ENCODE measurements at regions not wholly inside any gene's neighbourhood (a gene's known extent, or its start where the extent isn't known, plus 50 kb on each side); places are given as distances from the start of the nearest gene placed in this dataset.

DNA sequence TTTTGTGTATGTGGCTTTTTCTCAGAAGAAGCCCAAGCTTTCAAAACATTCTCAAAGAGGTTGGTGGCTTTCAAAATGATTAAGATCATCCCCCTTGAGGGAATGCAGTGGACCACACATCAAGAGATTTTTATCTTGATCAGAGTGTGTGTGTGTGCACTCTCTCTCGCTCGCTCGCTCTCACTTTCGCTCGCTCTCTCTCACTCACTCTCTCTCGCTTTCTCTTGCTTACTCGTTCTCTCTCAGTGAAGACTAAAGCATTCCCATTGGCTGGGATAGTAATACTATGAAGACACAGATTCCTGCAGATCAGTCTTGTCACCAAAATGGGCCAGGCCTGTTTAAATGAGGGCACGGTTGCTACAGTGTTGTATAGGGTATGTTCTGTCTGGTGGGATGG is 365.7 kb downstream of the EDEM1 start (continued):
- TF ChIP-seq, protein P1, sequence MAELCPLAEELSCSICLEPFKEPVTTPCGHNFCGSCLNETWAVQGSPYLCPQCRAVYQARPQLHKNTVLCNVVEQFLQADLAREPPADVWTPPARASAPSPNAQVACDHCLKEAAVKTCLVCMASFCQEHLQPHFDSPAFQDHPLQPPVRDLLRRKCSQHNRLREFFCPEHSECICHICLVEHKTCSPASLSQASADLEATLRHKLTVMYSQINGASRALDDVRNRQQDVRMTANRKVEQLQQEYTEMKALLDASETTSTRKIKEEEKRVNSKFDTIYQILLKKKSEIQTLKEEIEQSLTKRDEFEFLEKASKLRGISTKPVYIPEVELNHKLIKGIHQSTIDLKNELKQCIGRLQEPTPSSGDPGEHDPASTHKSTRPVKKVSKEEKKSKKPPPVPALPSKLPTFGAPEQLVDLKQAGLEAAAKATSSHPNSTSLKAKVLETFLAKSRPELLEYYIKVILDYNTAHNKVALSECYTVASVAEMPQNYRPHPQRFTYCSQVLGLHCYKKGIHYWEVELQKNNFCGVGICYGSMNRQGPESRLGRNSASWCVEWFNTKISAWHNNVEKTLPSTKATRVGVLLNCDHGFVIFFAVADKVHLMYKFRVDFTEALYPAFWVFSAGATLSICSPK (IDR thresholded peaks at IDR 0.05; ENCODE audit: borderline replicate concordance): no peak
- TF ChIP-seq TAL1 (IDR thresholded peaks at IDR 0.05): no peak

DNA sequence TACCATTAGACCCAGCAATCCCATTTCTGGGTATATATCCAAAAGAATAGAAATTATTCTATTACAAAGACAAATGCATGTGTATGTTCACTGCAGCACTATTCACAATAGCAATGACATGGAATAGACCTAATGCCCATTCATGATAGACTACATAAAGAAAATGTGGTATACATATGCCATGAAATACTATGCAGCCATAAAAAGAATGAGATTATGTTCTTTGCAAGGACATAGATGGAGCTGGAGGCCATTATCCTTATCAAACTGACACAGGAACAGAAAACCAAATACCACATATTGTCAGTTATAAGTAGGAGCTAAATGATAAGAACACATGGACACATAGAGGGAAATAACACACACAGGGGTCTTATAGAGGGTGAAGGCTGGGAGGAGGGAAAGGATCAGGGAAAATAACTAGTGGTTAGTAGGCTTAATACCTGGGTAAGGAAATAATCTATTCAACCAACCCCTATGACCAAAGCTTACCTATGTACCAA is 366.8 kb downstream of the EDEM1 start:
- Histone ChIP-seq H3K36me3 (ENCODE audit: control insufficient read depth, insufficient read depth, low read length) (no peaks in the 10 kb centered on the region), H3K9me1 (ENCODE audit: control insufficient read depth, insufficient read depth, low read length) (no peaks in the 10 kb centered on the region), H3K4me2 (ENCODE audit: insufficient read depth, low read length) (no peak overlapping the region), H3K9ac (ENCODE audit: insufficient read depth in 1 of 2, low read depth in 2 of 2, low read length in 2 of 2) (no peak overlapping the region), H3K27me3 (ENCODE audit: control insufficient read depth in 2 of 2, insufficient read depth in 2 of 2, low read length in 2 of 2) (no peaks in the 10 kb centered on the region), H3K79me2 (ENCODE audit: control insufficient read depth, insufficient read depth, low read length) (no peaks in the 10 kb centered on the region), H3K4me1 (replicated peaks in 1 of 2; ENCODE audit: control insufficient read depth in 2 of 2, insufficient read depth in 2 of 2, low read length in 2 of 2) (peaks cover 0 to 6% of the 10 kb centered on the region in 2 experiments; a peak in 2 of 5 replicates), H2AFZ (ENCODE audit: low read depth, low read length) (no peak overlapping the region), H3K9me3 (replicated peaks; ENCODE audit: control insufficient read depth, insufficient read depth, low read depth, low read length) (peaks cover 5% of the 10 kb centered on the region), H4K20me1 (replicated peaks; ENCODE audit: control insufficient read depth, insufficient read depth, low read length) (no peaks in the 10 kb centered on the region), H3K4me3 (no peak overlapping the region), H3K27ac (ENCODE audit: extremely low read depth, low read depth, low read length) (no peak overlapping the region)
- FAIRE-seq (peak; percentile 6), DNase-seq (ENCODE audit: extremely low read depth in 1 of 4, low spot score in 3 of 4) (peak in 1 of 4 experiments; percentile 16), ATAC-seq (no peak)
- in situ Hi-C loops (cut with MboI) (no loop called here), intact Hi-C loops (cut with micrococcal nuclease) (no loop called here)
- ChIA-PET POLR2A (interaction anchor here (0.6 to 3.6 kb wide), 4 partner anchors 8 to 329 kb away, joined by 3 to 25 read pairs (median 4); no protein-coding TSS in a partner anchor), CTCF (ENCODE audit: low intra/inter-chr PET ratio) (no interaction called here)
- BruUV-seq (replicated peaks): no TSS peak
- TF ChIP-seq, protein P2, sequence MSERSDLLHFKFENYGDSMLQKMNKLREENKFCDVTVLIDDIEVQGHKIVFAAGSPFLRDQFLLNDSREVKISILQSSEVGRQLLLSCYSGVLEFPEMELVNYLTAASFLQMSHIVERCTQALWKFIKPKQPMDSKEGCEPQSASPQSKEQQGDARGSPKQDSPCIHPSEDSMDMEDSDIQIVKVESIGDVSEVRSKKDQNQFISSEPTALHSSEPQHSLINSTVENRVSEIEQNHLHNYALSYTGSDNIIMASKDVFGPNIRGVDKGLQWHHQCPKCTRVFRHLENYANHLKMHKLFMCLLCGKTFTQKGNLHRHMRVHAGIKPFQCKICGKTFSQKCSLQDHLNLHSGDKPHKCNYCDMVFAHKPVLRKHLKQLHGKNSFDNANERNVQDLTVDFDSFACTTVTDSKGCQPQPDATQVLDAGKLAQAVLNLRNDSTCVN (CRISPR knock-in tag; IDR thresholded peaks at IDR 0.05): no peak
- TF ChIP-seq ZNF551 (CRISPR knock-in tag; IDR thresholded peaks at IDR 0.05) (no peak), ZNF23 (CRISPR knock-in tag; IDR thresholded peaks at IDR 0.05) (no peak), TEAD4 (IDR thresholded peaks at IDR 0.05; ENCODE audit: low read length) (peak; percentile 70), TEAD4 (CRISPR knock-in tag; IDR thresholded peaks at IDR 0.05; ENCODE audit: borderline replicate concordance) (no peak), DPF2 (IDR thresholded peaks at IDR 0.05) (0 out of 2 replicates have a peak, but pooled peaks have one; percentile 30), KDM1A (IDR thresholded peaks at IDR 0.05) (peak in 1 of 2 experiments; percentile 30; a peak in 1 of 4 replicates), ZNF146 (CRISPR knock-in tag; IDR thresholded peaks at IDR 0.05; ENCODE audit: unreplicated experiment) (peak; percentile 97), NFIC (IDR thresholded peaks at IDR 0.05) (peak; percentile 24; the same call in 1 of the 2 replicates), SMARCA5 (IDR thresholded peaks at IDR 0.05) (no peak), NFXL1 (CRISPR knock-in tag; IDR thresholded peaks at IDR 0.05) (no peak), LCOR (CRISPR knock-in tag; IDR thresholded peaks at IDR 0.05) (no peak), CBFA2T3 (IDR thresholded peaks at IDR 0.05) (peak; percentile 88), ZNF274 (IDR thresholded peaks at IDR 0.05; ENCODE audit: borderline replicate concordance, low read depth, low read length) (no peak), EP300 (IDR thresholded peaks at IDR 0.05; ENCODE audit: low read length) (peak; percentile 82), SNIP1 (IDR thresholded peaks at IDR 0.05; ENCODE audit: low read depth) (no peak), TCF3 (CRISPR knock-in tag; IDR thresholded peaks at IDR 0.05) (peak; percentile 81), CBX5 (IDR thresholded peaks at IDR 0.05; ENCODE audit: borderline replicate concordance, low read depth) (no peak), CBFA2T2 (conservative IDR thresholded peaks at IDR 0.05) (peak; percentile 71), ARID1B (IDR thresholded peaks at IDR 0.05) (peak; percentile 74), RBM25 (IDR thresholded peaks at IDR 0.05; ENCODE audit: low read depth, low read length, severe bottlenecking) (peak; percentile 36)
- TF ChIP-seq, protein P3, sequence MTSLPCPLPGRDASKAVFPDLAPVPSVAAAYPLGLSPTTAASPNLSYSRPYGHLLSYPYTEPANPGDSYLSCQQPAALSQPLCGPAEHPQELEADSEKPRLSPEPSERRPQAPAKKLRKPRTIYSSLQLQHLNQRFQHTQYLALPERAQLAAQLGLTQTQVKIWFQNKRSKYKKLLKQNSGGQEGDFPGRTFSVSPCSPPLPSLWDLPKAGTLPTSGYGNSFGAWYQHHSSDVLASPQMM (CRISPR knock-in tag; IDR thresholded peaks at IDR 0.05): no peak
